ENCODE measurements at regions not wholly inside any gene's neighbourhood (a gene's known extent, or its start where the extent isn't known, plus 50 kb on each side); places are given as distances from the start of the nearest gene placed in this dataset.

DNA sequence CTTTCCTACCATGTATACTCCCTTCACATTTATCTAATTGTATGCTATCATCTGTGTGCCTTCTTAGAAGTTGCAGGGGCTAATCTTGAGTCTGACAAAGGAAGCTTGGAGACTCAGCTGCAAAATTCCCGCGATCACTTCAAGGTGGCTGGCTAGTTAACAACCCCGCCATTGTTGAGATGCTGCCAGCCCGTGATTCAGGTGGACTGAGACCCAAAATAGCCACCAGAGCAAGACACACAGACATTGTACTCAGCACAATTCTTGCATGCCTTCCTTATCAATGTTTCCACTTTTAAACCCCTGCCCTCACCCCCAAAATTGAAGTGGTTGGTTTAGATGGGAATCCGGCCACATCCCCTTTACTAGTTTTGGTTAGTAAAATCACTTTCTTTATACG lies 225.8 kb upstream of the ZNF717 start:
- no peak for DNase-seq

DNA sequence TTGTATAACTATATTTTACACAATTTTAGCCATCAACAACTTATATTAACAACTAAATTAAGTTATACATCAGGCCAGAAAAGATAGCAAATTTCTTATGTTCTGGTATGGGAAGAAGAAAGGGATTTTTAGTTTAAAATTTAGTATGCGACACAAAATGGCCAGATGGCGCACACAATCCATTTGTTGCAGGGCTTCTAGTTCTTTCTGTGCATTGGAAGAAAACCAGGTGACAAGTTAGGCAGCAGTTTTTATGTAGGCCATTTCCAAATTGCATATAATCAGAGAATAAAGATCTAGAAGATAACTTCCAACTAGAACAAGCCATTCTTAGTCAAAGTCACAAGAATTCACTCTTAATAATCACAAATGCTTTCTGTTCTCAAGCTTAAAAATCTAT lies 230.1 kb upstream of the ZNF717 start:
- DNase-seq, result no peak

DNA sequence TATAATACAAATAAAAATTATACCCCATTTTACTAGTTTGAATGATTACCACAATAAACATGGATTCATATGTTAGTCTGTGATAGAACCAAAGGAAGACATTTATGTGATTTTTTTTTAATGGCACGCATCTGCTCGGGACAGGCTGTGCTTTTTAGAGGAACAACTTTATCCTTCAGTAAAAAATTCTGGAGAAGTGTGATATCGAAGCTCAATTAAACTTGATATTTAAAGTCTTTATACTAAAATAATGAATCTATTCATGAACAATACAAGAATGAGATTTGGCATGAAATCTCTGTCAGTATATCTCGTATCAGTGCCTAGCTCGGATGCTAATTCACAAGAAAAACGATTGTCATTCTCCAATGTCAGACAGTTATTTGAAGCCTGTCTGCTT lies 230.8 kb upstream of the ZNF717 start:
- DNase-seq, result no peak

DNA sequence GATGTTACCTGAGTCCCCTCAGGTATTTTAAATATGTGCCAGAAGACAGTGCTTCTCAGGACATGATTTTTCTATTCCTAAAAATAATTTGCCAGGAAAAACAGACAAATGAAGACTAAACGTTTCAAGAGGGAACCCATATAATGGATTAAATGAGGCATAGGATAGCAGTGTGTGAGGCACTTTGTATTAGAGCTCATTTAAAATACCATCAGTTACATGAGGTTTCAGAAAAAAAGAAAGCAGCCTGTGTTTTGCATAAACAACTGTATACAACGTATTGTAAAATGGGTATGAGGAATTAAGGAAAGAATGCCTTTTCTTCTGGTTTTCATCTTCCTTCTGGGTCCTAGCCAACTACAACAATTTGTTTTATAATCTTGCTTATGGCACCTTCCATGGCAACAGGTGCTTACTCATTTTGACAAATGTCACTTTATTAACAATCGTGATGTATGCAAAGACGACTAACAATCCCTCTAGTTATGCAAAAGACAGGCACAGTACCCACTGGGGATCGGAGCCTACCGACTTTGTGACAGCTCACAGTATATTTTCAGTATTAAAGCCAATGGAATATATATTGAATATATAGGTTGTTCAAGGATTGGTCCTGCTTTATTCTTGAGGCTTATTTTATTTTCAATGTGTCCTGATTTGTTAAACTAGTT lies 231.6 kb upstream of the ZNF717 start:
- DNase-seq, result no peak

DNA sequence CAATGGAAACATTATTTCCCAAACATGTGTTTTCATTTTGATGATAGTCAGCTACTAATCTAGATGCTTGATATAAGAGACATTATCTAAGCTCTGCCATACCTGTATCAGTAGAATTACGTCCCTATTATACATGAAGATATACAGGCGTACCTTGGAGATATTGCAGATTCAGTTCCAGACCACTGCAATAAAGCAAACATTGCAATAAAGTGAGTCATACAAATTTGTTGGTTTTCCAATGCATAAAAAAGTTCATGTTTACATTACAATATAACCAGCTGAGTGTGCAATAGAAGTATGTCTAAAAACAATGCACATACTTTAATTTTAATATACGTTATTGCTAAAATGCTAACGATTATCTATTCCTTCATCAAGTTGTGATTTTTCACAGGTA lies 236.0 kb upstream of the ZNF717 start:
- DNase-seq, result no peak

DNA sequence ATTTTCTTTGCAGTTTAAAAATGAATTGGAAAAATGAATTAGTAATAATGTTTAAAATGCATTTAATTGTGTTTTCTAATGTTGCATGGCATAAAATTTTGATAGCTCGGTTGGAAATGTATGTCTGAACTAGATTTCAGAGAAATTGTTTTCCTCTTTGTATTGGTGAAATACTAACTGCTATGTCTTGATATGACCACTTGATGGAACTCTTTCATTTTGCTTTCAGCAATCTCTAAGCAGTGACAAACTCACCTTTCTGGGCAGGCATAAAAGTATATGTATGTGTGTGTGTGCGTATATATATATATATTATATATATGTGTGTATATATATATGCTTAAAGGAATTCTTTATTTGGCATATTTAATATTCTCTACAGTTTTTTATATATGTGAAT lies 239.3 kb upstream of the ZNF717 start:
- DNase-seq, result no peak

DNA sequence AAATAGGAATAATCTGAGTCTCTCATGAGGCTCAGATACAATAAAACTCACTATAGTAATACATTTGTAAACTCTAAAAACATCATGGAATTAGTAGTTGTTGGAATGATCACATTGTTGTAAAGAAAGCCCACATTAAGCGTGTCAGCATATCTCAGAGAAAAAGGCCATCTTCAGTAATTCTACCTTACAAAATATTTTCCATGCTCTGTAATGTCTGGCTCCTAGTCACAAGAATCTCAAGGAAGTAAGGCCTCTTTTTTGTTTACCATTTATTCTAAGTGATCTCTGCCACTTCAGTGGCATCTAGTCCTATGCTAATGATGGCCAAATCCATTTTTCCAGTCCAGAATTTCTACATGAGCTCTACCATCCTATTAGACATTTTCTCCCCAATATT lies 240.2 kb upstream of the ZNF717 start:
- no peak for DNase-seq

DNA sequence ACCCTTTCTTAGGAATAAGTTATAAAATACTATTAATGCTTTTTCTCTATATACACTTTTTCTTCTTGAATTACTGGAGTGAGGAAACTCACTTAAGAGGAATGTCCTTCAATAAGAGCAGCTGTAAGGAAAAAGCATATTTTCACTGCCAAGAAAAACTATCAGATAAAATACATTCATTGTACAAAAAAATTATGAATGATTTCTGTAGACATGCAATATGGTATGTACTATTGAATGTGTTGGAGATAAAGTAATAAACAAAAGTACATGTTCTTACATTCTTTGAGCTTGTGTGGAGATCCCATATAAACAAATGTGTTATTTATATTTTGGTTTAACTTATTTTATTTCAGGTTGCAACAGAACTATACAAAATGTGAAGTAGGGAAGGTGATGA lies 241.0 kb upstream of the ZNF717 start:
- DNase-seq, result no peak

DNA sequence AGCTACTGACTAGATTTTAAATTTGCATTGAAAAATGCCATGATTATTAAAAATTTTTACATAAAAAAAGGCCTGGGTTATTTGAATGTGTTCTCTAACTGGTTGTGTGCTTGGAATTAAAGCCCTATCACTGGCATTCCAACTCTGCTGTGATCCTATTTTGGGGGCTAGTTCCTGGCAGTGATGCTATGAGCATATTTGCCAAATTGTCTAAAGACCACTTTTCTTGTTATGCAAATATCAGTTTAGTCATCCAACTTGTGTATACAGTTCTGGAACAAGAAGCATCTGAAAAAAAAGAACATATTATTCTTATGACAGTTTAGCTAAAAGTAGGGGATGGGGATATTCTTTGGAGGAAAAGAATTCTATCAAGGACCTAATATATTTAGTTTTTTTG lies 243.4 kb upstream of the ZNF717 start:
- DNase-seq, result no peak

DNA sequence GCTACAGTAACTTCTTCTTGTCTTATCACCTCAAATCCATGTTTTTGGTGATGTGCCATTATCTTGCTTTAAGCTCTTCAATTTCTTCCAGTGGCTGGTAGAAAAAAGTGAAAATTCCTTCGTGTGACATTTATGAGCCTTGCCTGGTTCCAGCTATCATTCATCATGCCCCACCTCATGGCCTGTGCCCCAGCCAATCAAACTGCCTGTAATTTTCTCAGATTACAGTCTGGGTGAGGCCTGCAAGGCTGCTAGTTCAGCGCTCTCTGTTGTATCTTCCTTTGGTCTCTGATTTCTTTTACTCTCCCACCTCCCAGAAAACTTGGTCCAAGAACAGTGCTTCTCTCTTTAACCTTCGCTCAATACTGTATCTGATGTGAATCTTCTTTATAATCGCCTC lies 249.3 kb upstream of the ZNF717 start:
- DNase-seq, result no peak

DNA sequence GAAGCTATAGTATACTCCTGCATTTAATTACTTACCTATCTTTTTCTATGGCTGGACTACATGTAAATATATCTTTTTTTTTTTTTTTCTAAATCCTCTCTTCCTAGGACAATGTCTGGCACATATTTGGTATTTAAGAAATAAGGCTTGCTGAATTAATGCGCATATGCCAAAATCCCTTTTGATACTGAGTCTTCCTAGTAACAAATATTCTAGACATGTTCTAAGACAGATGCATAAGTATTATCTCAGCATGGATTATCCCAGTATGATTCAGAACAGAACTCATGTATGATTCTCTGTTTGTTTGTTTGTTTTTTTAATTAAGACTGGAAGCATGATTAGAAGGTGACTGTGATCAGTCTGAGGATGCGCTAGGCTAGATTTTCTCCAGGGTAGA lies 249.8 kb upstream of the ZNF717 start:
- DNase-seq, result no peak

DNA sequence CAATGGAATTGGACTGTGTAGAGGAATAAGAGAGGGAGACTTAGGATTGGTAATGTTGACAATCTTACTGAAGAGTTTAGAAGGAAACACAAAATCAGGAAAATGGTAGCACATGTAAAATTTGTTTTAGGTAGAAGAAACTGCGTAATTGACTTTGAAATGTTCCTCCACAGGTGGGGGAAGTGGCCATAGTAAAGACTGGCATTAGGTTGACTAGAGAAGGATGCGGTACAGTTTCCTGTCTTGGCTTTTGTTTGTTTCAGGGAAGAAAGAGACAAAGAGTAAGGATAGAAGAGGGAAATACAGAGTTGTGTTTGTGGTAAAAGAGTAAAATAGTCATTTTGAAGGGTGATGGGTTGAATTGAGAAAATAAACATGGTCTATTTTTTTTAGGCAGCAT lies 253.6 kb upstream of the ZNF717 start:
- DNase-seq, result no peak

DNA sequence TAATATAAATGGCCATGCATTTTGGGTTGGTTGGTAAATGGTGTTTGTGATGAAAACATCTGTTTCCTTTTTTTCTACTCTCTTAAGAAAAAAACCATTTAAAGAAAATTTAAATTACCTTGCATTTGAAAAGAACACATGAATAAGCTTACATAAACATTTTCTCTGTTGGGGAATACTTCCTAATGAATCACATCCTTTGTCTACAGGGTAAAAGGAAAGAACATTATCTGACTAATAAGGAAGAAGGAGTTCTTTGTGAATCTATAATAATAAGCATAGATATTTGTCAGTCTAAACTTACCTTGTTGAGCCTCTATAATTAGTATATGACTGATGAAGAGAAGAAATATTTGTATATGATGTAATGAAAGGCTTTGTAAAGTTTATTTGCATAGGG lies 254.1 kb upstream of the ZNF717 start:
- no peak for DNase-seq

DNA sequence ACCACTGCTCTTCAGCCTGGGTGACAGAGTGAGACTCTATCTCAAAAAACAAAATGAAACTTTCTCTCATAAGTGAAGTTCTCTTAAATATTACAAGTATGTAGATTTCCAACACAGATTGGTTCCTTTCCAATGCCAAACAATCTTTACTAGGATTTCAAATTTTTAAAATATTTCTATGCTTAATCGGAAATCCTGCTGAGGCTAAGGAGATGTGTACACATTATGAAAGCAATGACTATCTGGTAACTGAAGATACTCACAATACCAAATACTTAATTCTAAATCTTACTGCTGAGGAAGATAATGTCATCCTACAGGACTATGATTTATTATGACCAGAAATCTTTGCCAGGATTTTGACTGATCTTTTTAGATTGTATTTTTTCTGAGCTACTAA lies 255.6 kb upstream of the ZNF717 start:
- no peak for DNase-seq

DNA sequence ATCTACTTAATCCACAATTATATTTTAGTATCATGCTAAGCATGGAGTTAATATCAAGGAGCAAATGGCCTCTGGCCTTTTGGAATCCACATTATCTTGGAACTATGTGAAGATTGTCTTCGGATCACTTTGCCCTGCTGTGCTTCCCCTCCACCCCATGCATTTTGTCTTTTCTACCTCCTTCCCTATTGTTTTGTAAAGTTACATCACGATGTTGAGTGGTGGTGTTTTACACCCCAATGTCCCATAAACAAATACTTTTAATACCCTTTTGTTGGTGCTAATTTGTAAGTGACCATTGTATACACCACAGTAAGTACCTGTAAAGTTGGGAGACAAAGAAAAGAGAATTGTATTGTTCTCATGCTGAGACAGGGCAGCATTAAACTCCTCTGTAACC lies 258.4 kb upstream of the ZNF717 start:
- DNase-seq, result no peak

DNA sequence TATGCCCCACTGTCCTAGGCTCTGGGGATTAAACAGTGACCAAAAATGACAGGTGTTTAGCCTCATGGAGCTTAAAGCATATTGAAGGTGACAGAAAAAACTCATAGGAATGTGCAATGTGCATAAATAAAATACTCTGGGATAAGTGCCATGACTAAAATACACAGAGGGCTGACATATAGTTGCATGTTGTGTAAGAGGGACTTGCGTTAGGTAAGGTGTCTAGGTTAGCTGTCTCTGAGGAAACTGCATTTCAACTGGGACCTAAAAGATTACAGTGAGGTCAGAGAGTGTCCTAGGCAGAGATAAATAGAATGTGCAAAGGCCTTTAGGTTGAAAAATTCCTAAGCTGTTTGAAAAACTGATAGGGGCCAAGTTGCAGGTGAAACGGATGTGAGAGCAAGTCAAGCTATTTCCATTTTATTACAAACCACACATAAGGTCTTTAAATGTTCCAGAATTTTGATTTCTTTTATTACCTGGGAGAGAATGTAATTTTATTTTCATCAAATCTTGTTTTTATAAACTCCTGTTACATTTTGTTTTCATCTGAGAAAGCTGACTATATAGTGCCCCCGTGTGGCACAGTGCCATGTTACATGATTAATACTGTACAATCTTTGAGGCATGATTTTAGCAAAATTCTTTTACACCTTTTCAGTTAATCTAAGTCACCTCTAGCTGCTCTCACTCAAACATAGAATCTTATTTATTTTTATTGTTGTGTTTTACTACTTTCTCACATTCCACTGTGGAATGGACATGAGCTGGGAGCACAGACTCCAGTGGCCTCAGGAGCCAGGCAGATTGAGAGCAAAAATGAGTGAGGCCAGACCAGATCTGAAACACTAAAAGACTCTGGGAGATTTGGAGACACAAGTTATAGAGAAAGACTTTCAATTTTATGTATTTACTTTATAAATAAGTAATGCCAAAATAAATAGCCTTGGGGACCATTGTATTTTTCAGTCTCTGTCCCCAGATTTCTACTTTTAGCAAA lies 259.6 kb upstream of the ZNF717 start:
- no peak for DNase-seq

DNA sequence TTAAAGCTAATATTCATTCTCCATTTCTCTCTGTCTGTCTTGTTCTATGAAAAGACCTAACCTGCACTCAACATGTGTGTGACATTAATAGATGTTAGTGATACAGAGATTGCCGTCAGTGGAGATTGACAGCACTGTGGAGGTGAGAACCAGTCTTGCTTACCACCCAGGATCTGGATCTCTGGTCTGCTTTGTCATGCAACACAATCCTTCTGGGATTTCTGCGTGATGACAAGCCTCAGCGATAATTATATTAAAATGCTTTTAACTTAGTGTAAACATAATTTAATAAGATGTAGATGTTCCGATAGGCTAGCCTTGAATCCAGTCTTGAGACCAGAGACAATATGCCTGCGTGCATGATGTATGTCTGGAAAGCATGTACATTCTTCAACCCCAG lies 262.0 kb upstream of the ZNF717 start:
- DNase-seq, result no peak

DNA sequence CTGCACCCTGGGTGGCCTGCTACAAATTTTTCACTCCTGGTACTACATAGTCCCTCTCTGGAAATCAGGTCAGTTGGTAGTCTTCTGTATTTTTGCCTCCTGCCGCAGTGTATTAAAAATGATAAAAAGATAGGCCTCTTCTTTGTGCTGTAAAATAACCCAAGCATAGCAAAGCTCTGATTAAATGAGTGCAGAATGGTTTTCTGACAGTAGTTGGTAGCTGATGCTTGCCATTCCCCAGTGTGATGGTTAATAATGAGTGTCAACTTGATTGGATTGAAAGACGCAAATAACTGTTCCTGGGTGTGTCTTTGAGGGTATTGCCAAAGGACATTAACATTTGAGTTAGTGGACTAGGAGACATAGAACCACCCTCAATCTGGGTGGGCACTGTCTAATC lies 264.4 kb upstream of the ZNF717 start:
- DNase-seq, result no peak

DNA sequence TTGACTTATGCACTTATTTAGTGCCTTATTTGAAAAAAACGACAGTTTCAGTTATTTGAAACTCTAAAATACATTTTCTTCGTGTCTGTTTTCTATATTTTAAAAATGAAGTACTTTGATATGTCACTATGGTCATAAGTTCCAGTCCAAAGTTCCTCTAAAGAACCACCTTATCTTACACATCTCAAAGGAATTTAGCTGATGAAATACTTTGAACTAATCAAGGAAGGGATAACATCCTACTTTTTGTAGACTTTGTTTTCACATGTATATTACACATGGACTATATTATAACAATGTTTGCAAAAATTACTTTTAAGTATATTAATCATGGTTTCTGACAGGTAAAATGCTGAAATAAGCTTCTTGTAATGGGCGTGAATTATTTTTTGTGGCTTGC lies 265.8 kb upstream of the ZNF717 start:
- no peak for DNase-seq

DNA sequence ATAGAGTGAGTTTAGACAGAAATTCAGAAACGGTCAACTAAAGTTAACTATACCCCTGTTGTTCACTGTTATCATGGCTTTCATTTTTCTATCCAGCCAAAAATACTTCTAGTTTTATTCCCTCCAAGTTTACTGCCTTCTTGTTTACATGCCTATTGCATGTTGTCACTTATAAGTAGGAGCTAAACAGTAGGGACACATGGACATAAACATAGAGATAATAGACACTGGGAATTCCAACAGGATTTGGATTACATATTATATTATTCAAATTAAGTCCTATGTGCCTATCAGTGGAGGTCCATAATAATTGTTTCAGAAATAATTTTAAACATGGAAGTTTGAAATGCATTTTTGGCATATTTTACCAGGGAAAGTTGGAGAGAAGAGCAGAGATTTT lies 269.1 kb upstream of the ZNF717 start:
- DNase-seq, result no peak

DNA sequence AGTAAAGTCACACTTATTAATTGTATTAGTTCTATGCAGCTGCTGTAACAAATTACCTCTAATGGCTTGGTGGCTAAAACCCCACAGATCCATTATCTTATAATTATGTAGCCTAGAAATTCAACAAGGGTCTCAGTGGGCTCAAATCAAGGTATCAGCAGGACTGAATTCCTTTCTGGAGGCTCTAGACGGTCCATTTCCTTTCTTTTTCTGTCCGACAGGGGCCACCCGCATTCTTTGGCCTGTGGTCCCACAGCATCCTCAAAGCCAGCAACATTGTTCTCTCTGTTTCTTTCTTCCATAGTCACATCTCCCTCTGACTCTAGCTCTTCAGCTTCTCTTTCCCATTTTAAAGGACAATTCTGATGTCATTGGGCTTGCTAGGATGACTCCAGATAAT lies 276.3 kb upstream of the ZNF717 start:
- no peak for DNase-seq

DNA sequence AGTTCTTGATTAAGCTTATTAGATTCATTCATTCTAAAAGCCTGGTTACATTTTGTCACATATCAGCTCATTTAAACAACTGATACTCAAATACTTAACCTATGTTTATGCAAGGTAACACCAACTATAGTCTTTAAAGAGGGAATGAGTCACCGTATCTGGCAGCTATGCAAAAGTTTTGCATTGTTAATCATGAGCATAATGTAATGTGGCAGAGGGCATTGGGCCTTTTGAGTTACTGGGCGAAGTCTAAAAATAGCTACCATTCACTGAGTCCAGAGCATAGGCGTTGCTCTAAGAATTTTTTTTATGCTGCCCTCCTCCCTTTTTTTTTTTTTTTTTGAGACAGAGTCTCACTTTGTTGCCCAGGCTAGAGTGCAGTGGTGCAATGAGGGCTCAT lies 277.7 kb upstream of the ZNF717 start:
- DNase-seq, result no peak

DNA sequence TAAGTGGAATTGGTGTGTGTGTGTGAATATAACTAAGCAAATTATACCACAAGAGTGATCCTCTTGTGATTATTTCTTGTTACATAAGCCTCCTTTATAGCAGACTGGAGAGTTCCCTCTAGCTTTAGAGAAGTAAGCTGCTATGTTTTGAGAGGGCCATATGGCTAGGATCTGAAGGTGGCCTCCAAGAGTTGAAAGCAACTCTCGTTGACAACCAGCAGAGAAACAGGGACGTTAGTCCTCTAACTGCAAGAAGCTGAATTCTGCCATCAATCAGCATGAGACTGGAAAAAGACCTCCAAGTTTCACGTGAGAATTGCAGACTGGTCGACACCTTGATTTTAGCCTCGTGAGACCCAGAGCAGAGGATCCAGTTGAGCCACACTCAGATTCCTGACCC lies 278.5 kb upstream of the ZNF717 start:
- no peak for DNase-seq

DNA sequence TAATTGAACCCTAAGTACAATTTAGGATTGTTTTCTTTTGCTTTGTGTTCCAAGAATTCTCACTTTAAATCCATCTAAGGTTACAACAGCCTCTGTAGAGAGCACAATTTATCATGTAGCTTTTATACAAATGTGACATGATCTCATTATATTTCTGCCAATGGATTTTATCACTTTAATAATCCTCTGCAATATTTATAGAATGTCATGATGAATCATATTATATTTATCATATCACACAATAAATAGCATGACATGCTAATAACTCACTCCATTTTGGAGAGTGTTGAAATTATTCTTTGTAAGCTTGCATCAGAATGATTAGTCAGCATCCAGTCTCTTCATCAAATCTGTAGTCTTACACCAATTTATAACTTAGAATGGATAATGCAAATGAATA lies 280.6 kb upstream of the ZNF717 start:
- no peak for DNase-seq

DNA sequence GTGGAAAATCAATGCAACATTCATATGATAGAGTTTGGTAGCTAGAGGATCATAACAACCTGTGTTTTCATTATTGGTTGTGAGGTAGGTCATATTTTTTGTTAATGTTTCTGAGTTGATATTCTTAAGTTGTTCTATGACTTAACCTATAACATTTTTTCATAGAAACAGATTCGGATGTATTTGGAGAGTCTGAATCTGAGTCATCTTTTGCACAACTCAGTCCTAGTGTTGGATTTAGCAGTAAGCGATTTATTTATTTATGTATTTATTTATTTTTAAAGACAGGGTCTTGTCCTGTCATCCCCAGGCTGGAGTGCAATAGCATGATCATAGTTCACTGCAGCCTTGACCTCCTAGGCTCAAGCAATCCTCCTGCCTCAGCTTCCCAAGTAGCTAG lies 292.8 kb upstream of the ZNF717 start:
- DNase-seq, result no peak

All from DMS79 treated with DMSO at 0.1 percent for 48 hours (cell line).